PC-9 (cell line): ENCODE measurements at regions not wholly inside any gene's neighbourhood (a gene's known extent, or its start where the extent isn't known, plus 50 kb on each side); places are given as distances from the start of the nearest gene placed in this dataset.

Experiments used
- BruUV-seq: library from RNA; stranded (reverse); fragments of 400-500 nt; replicated peaks from 2 replicates; lab custom pipeline; 2021; lab: Mats Ljungman, UMichigan
- CTCF ChIA-PET: fragments of 300-600 bp; sonication (Branson Sonifier 250); formaldehyde crosslinking; loops from one replicate; lab custom pipeline; 2022; ENCODE audit warnings: antibody characterized with exemption; lab: Charles Lee
- POLR2A ChIA-PET: fragments of 300-600 bp; sonication (Branson Sonifier 250); formaldehyde crosslinking; loops from one replicate; lab custom pipeline; 2022; ENCODE audit warnings: antibody characterized with exemption; ENCODE audit not compliant: unreplicated experiment; lab: Charles Lee
- DNase-seq, 2 experiments: peaks; one replicate each; pipeline versions ENCODE4 v3.0.0 to v3.0.0-alpha.2; 2015 to 2022; ENCODE audit warnings: mixed read lengths in 1 of 2
- H2AFZ ChIP-seq: fragments of 200-600 bp; sonication (generic); 2 replicates; pipeline ENCODE4 v1.8.1; 2017; ENCODE audit warnings: antibody characterized with exemption
- H3F3A ChIP-seq: fragments of 200-600 bp; sonication (generic); 2 replicates; pipeline ENCODE4 v1.8.1; 2017; ENCODE audit warnings: antibody characterized with exemption, mild to moderate bottlenecking, low read depth; ENCODE audit not compliant: insufficient read depth
- H3K27ac ChIP-seq: fragments of 200-600 bp; sonication (generic); 2 replicates; pipeline ENCODE4 v1.6.1; 2016; ENCODE audit warnings: mixed run types
- H3K27me3 ChIP-seq: fragments of 200-600 bp; sonication (generic); 2 replicates; pipeline ENCODE4 v1.6.1; 2016; ENCODE audit warnings: low read depth, mixed run types; ENCODE audit not compliant: insufficient read depth
- H3K36me3 ChIP-seq: fragments of 200-600 bp; sonication (generic); 2 replicates; pipeline ENCODE4 v1.6.1; 2016; ENCODE audit warnings: low read depth, mixed run types
- H3K4me1 ChIP-seq: fragments of 200-600 bp; sonication (generic); replicated peaks from 2 replicates; pipeline ENCODE4 v1.6.1; 2016; ENCODE audit warnings: mixed run types; ENCODE audit not compliant: insufficient read depth
- H3K4me2 ChIP-seq: fragments of 200-600 bp; sonication (generic); 2 replicates; pipeline ENCODE4 v1.6.1; 2017; ENCODE audit warnings: mixed run types
- H3K4me3 ChIP-seq: fragments of 200-600 bp; sonication (generic); 2 replicates; pipeline ENCODE4 v1.6.1; 2016; ENCODE audit warnings: mixed run types
- H3K79me2 ChIP-seq: fragments of 200-600 bp; sonication (generic); 2 replicates; pipeline ENCODE4 v1.6.1; 2017; ENCODE audit warnings: low read depth, mixed run types
- H3K9me2 ChIP-seq: fragments of 200-600 bp; sonication (generic); 2 replicates; pipeline ENCODE4 v1.8.1; 2017; ENCODE audit warnings: mild to moderate bottlenecking; ENCODE audit not compliant: insufficient read depth
- H3K9me3 ChIP-seq: fragments of 200-600 bp; sonication (generic); 2 replicates; pipeline ENCODE4 v1.8.1; 2016; ENCODE audit warnings: low read depth; ENCODE audit not compliant: insufficient read depth
- H4K20me1 ChIP-seq: fragments of 200-600 bp; sonication (generic); 2 replicates; pipeline ENCODE4 v1.8.1; 2017; ENCODE audit not compliant: insufficient read depth
- CTCF ChIP-seq: fragments of 200-600 bp; sonication (generic); conservative IDR thresholded peaks from 2 replicates; pipeline ENCODE4 v1.6.1; 2017; ENCODE audit warnings: mixed run types, antibody characterized with exemption, mild to moderate bottlenecking, moderate library complexity
- EZH2 ChIP-seq: fragments of 200-600 bp; sonication (generic); IDR thresholded peaks from 2 replicates; pipeline ENCODE4 v1.8.0; 2017; ENCODE audit warnings: antibody characterized with exemption, low read depth
- intact Hi-C: fragments of 100-400 bp; cut with micrococcal nuclease; formaldehyde crosslinking; loops from one replicate; pipeline ENCODE4 v1.10.0; 2022; ENCODE audit not compliant: unreplicated experiment

DNA sequence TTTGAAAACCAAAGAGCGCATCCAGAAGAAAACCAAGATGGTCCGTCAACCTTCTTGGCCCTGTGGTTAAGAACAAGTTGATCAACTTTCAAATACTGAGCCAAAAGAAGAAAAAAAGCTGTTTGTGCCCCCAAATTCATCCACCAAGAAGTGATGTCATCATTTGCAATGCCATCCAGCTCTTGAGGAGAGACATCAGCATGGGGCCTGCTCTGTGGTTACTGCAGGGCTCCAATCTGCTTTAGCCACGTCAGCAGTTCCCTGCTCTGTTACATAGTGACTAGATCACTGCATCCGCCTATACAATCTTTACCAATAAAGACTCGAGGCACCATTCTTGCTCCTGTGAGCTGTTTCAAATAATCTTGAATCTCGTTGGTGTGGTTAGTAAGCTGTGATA, 75.0 kb upstream of the BLCAP start:
- H4K20me1 ChIP-seq, result no peaks in the 10 kb centered on the region
- DNase-seq, result no peak
- POLR2A ChIA-PET, result no interaction called here
- CTCF ChIA-PET, result no interaction called here
- H3K4me2 ChIP-seq, result no peak overlapping the region
- intact Hi-C loops, result no loop called here
- H3K9me3 ChIP-seq, result no peaks in the 10 kb centered on the region
- no peak overlapping the region for H2AFZ ChIP-seq
- H3K4me1 ChIP-seq, result no peaks in the 10 kb centered on the region
- no peak for TF ChIP-seq CTCF
- no peak for TF ChIP-seq EZH2
- H3K27me3 ChIP-seq, result peaks cover 92% of the 10 kb centered on the region
- H3K27ac ChIP-seq, result no peak overlapping the region
- no TSS peak for BruUV-seq
- H3K36me3 ChIP-seq, result no peaks in the 10 kb centered on the region
- no peaks in the 10 kb centered on the region for H3K9me2 ChIP-seq
- no peak overlapping the region for H3K4me3 ChIP-seq
- no peaks in the 10 kb centered on the region for H3K79me2 ChIP-seq
- no peaks in the 10 kb centered on the region for H3F3A ChIP-seq

- Histone ChIP-seq H3K79me2 (no peaks in the 10 kb centered on the region), H4K20me1 (no peaks in the 10 kb centered on the region), H3K4me1 (no peaks in the 10 kb centered on the region), H3K27me3 (peaks cover 90% of the 10 kb centered on the region), H3K27ac (no peak overlapping the region), H3F3A (no peaks in the 10 kb centered on the region), H3K4me2 (no peak overlapping the region), H3K9me2 (no peaks in the 10 kb centered on the region), H3K9me3 (no peaks in the 10 kb centered on the region), H2AFZ (no peak overlapping the region), H3K36me3 (no peaks in the 10 kb centered on the region), H3K4me3 (no peak overlapping the region)
- CTCF ChIA-PET, result no interaction called here
- TF ChIP-seq EZH2 (no peak), CTCF (no peak)
- POLR2A ChIA-PET, result interaction anchor here (0.7 kb wide), 1 partner anchor 346 kb away, joined by 3 read pairs; no protein-coding TSS in a partner anchor
- DNase-seq, result no peak
- intact Hi-C loops, result no loop called here
- no TSS peak for BruUV-seq
Observed at GRCh38 chr20:37600486-37600885, 72.8 kb upstream of the BLCAP start.

GRCh38 chr20:37598575-37599342, 71.1 kb upstream of the BLCAP start:
- H3K79me2 ChIP-seq, result no peaks in the 10 kb centered on the region
- no peaks in the 10 kb centered on the region for H3K4me1 ChIP-seq
- POLR2A ChIA-PET, result no interaction called here
- peaks cover 90% of the 10 kb centered on the region for H3K27me3 ChIP-seq
- intact Hi-C loops, result no loop called here
- no peak overlapping the region for H3K4me3 ChIP-seq
- H2AFZ ChIP-seq, result no peak overlapping the region
- H3K9me3 ChIP-seq, result no peaks in the 10 kb centered on the region
- BruUV-seq, result no TSS peak
- H4K20me1 ChIP-seq, result no peaks in the 10 kb centered on the region
- H3K36me3 ChIP-seq, result no peaks in the 10 kb centered on the region
- no peak overlapping the region for H3K4me2 ChIP-seq
- no peak for TF ChIP-seq EZH2
- TF ChIP-seq CTCF, result no peak
- no peak for DNase-seq
- H3F3A ChIP-seq, result no peaks in the 10 kb centered on the region
- no peaks in the 10 kb centered on the region for H3K9me2 ChIP-seq
- no peak overlapping the region for H3K27ac ChIP-seq
- CTCF ChIA-PET, result interaction anchor here (1.1 kb wide), 1 partner anchor 309 kb away, joined by 3 read pairs; no protein-coding TSS in a partner anchor
